22Rv1 (cell line): ENCODE measurements at regions not wholly inside any gene's neighbourhood (a gene's known extent, or its start where the extent isn't known, plus 50 kb on each side); places are given as distances from the start of the nearest gene placed in this dataset.

ENCODE experiments used
- H3K27ac ChIP-seq: fragments of 450-650 bp; 2 replicates; pipeline ENCODE4 v1.5.1; 2017
- ZFX ChIP-seq: fragments of 450-650 bp; IDR thresholded peaks from 2 replicates; pipeline ENCODE4 v1.6.1; 2017; ENCODE audit warnings: antibody characterized with exemption, borderline replicate concordance
- TF ChIP-seq, protein P1 (sequence below): fragments of 450-650 bp; IDR thresholded peaks from 2 replicates; pipeline ENCODE4 v1.5.1; 2017; ENCODE audit warnings: mild to moderate bottlenecking

DNA sequence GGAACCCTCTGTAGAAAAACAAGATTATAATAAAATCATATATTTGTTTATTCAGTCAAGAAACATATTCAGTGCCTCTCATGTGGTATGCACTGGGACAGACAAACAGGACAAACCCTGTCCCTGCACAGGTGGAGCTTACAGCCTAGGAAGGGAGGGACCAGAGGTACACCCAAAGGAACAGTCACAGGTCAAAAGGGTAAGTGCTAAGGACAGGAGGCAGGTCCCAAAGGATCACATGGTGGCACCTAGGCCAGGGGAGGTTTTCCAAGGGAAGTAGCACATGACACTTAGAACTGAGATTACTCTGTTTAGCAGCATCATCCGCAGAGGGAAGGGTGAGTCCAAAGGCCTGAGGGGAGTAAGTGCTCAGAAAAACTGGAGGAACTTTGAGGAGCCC lies 254.4 kb upstream of the ARRDC4 start:
- no peak for TF ChIP-seq ZFX
- TF ChIP-seq, protein P1, sequence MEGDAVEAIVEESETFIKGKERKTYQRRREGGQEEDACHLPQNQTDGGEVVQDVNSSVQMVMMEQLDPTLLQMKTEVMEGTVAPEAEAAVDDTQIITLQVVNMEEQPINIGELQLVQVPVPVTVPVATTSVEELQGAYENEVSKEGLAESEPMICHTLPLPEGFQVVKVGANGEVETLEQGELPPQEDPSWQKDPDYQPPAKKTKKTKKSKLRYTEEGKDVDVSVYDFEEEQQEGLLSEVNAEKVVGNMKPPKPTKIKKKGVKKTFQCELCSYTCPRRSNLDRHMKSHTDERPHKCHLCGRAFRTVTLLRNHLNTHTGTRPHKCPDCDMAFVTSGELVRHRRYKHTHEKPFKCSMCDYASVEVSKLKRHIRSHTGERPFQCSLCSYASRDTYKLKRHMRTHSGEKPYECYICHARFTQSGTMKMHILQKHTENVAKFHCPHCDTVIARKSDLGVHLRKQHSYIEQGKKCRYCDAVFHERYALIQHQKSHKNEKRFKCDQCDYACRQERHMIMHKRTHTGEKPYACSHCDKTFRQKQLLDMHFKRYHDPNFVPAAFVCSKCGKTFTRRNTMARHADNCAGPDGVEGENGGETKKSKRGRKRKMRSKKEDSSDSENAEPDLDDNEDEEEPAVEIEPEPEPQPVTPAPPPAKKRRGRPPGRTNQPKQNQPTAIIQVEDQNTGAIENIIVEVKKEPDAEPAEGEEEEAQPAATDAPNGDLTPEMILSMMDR: no peak

DNA sequence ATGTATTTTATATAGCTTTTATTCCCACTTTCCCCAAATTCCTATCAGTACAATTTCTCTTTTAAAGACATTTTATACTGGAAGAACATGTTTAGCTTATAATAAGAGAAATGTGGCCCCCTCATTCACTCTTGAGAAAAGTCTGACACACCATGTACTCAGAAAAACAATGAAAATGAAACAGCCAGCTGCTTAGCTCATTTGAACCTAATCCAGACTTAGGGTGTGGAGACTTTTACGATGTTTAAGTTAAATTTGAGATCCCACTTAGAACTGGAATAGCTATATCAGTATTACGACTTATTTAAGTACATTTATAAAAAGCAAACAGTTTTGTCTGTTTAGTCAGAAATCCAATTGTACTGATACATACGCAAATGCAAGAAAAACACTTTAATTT lies 252.3 kb upstream of the ARRDC4 start:
- H3K27ac ChIP-seq: no peak overlapping the region
- no peak for TF ChIP-seq ZFX
- TF ChIP-seq, protein P1: no peak

More for the DNA sequence above, 254.4 kb upstream of the ARRDC4 start:
- H3K27ac ChIP-seq: no peak overlapping the region

DNA sequence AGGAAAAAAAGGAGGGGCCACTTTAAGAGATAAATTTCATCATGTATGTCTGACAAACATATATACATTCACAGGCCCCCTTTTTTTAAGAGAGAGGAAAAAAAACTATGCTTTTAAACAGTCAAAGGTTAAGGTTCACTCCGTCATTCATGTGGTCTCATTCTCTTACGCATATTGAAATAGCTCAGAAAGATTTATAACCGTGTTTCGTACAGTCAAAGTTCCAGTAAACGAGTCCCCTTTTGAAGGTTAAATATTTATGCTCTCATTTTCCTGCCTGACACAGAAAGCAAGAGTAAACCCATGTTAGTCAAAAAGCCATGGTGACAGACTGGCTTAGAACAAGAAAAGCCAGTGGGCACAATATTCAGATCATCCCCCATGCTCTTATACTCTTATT lies 248.0 kb upstream of the ARRDC4 start:
- no peak overlapping the region for H3K27ac ChIP-seq
- TF ChIP-seq, protein P1: no peak
- no peak for TF ChIP-seq ZFX

DNA sequence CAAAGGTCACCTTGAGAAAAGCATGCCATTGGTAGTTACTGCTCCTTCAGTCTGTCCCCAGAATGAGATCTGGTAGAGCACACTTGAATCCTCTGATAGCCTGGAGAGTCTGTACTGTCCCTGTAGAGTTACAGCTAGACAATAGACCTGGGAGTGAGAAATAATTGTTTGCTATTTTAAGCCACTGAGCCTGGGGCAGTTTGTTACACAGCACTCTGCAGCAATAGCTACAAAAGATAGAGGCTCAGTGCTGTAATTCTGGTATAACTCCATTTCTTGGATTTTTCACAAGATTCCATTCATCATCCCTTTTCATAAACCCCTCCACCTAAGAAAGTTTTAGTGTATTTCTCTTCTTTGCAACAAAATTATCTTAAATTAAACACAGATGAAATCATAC lies 242.7 kb upstream of the ARRDC4 start:
- TF ChIP-seq ZFX: no peak
- TF ChIP-seq, protein P1: no peak
- no peak overlapping the region for H3K27ac ChIP-seq

DNA sequence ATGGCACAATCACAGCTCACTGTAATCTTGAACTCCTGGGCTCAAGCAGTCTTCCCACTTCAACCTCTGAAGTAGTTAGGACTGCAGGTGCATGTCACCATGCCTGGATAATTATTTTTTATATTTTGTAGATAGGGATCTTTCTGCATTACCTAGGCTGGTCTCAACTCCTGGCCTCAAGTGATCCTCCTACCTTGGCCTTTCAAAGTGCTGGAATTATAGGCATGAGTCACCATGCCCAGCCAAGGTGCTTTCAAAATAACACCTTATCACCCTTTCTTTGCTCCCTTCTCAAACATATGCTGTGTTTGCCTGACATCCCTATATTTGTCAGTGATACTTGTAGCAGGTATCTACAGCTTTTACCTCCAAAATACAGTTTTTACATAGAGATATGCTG lies 242.0 kb upstream of the ARRDC4 start:
- TF ChIP-seq, protein P1: no peak
- TF ChIP-seq ZFX: no peak
- H3K27ac ChIP-seq: no peak overlapping the region

DNA sequence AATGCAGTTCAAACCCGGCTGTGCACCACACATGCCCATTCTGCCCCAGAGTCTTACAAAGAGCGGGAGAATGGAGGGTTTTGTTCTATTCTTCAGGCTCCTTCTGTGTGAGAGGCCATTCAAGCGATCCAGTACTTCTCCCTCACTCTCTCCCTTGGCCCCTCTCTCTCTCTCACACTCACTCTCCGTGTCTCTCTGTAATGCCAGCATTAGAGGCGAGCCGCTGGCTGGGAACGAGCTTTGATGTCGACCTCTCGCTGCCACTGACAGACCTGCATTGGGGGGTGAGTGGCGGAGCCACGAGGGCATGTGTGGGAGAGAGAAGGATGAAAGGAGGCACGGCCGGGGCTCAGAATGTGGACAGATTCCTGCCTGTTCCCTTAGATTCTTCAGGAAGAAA lies 231.7 kb upstream of the ARRDC4 start:
- TF ChIP-seq, protein P1: no peak
- no peak for TF ChIP-seq ZFX
- no peak overlapping the region for H3K27ac ChIP-seq

DNA sequence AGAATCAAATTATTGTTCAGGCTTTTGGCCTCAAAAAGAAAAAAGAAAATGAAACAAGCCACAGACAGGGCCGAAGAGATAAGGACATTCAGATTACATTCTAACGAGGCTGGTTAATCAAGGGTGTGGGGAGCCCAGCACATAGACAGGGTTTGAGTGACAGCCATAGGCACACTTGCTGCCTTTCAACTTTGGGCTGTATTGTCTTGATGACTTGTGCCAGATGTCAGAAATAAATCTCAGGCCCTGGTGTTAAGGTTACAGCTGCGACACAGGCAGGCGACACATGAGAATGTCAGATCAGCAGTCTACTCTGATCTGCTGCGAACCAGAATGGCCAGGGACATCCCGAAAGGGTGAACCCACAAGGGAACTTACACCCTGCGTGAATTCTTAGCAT lies 231.2 kb upstream of the ARRDC4 start:
- H3K27ac ChIP-seq: no peak overlapping the region
- TF ChIP-seq, protein P1: no peak
- no peak for TF ChIP-seq ZFX

DNA sequence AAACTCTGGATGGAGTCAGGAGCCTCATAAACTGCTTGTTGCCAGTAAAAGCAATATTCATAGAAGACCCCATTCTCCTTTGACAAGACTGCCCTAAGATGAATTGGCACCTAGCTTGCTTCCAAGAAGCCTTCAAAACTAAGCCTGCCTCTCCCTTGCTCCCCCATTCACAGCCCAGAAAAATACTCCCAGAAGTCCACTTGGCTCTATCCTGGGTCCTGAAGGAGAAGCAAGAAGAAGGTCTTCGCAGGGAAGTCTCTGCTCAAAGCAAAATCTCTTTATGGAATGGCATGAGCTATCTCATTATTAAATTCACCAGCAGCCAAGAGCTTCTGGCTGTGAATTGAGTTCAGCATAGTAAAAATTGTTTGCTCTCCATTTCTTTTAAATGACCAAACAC lies 230.2 kb upstream of the ARRDC4 start:
- no peak for TF ChIP-seq ZFX
- TF ChIP-seq, protein P1: no peak
- no peak overlapping the region for H3K27ac ChIP-seq
